Glomerular visceral epithelial cell (primary cell): ENCODE measurements at regions not wholly inside any gene's neighbourhood (a gene's known extent, or its start where the extent isn't known, plus 50 kb on each side); places are given as distances from the start of the nearest gene placed in this dataset.

Experiments used
- DNase-seq: peaks from one replicate; pipeline ENCODE4 v3.0.0-alpha.2; 2016; ENCODE audit errors: extremely low spot score

DNA sequence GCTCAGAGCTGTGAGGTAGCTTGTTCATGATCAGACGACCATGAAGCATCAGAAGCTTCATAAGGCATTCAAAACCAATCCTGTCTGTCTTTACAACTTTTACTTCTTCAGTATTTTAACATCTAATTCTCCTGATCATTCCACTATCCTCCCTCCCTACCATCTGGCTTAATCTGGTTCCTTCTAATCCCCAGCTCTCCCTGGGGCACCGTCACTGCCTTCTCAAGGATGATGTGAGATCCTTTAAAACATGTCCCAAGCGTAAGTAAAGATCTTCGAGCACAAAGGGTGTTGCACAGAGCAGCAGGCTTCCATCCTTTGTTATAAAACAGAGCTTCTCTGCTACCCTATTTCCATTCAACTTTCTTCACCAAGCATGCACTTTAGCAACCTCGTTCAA, 362.7 kb upstream of the ARRDC4 start:
- DNase-seq = no peak

DNA sequence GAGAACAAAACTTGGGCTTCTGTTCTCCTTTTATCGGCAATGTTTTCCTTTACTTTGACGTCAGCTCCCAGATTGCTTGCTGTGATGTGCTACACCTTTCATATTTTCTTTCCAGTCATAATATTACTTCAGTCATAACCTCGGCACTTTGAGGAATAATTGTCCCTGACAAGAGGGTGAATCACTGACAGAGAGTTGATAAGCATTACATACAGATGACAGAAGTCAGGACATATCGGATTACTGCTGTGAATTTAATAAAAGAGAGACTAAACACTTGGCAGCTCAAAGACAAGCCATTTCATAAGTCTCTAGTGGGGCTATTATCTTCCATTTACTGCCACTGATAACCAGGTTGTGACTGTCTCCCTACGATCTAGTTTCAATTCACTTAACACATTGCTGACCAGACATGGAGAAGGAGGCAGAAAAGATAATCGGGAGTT, 362.1 kb upstream of the ARRDC4 start:
- no peak for DNase-seq

DNA sequence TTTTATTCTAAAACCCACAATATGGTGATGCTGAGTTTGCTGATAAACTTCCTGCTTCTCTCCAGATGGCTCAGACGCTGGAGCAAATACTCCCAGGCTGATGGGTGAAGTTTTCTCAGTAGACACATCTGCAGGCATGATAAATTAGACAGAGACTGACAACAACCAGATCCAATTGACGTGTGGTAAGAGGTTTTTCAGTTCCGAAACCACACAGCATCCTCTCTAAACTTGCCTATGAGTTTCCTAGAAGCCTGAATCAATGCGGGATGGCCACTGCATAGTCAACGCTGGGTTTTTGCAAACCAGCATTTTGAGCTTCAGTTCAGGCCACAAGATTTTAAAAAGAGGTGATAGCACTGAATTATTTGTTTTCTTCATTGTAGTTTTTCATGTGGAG, 360.3 kb upstream of the ARRDC4 start:
- no peak for DNase-seq

DNA sequence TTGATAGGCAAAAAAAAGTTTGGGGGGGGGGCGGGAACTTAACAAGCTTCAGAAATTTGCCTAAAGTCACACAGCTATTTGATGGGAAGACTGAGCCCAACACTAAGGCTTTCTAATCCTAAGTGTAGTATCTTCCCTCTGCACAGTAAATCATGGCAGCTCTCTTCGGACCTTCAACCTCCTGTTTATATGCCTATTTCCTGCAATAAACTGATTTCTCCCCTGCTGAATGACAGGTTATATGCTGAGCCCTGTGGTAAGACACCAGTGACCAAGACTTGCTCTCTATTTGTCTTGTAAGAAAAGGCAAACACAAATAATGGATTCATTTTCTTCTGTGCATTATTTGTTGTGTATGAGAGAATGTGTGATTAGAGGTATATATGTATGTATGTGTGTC, 355.8 kb upstream of the ARRDC4 start:
- DNase-seq = no peak

DNA sequence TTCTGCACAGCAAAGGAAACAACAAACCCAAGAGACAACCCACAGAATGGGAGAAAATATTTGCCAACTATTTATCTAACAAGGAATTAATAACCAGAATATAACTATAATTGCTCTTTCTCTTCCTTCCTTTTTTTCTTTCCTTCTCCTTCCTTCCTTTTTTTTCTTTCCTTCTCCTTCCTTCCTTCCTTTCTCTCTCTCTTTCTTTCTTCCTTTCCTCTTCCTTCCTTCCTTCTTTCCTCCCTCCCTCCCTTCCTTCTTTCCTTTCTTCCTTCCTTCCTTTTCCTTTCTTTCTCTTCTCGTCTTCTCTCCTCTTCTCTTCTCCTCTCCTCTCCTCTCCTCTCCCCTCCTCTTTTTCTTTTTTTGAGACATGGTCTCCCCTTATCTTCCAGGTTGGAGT, 345.4 kb upstream of the ARRDC4 start:
- no peak for DNase-seq

DNA sequence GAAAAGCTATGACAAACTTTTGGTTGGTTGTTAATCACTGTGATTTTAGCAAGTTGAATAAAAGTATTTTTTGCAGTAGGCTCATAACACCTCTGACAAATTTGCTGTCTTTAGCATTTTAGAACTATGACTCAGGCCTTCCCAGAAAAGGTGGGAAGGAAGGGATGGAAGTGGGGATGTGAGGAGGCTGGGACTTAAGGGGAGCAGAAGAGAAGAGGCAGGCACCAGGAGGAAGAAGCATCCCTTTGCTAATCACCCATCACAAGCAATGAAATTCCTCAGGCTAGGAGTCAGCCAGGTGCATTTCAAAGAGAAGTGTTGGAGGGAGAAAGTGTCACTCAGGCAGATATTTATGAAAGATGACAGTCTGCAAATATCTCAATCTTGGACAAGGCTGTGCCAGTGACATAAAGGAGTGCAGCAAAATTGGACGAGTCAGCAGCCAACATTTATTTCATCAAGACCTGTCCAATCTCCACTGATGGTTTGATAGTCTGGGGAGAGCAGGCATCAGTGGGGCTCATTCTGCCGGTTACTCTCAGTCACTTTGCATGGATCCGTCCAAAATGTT, 337.3 kb upstream of the ARRDC4 start:
- DNase-seq = no peak

DNA sequence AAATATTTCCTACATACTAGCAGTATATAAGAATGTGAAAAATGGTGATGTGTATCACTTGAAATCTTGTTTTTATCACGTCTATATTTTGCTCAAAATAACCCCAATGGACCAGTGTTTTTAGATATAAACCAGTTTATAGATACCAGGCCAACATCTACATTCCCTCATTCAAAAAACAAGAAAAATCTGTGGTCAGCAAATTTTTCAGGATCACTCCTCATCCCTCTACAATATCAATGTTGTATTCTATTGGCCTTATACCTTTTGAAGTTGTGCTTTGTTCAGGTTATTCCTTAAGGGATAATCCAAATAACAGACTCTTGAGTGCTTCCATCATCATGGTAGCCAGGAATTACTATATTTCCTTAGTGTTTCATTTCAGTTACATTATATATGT, 332.9 kb upstream of the ARRDC4 start:
- no peak for DNase-seq

DNA sequence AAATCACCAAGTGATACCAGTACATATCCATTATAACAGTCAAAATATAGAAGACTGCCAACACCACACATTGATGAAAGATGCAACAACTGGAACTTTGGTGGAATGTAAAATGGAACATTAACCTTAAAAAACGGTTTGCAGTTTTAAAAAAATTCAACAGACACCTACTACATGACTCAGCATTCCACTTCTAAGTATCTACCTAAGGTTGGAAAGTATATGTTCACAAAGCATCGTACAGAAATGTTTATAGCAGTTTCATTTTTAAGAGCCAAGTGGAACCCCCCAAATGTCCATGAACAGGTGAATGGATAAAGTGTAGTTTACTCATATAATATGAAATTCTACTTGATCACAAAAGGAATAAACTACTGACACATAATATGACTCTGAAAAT, 314.7 kb upstream of the ARRDC4 start:
- no peak for DNase-seq

DNA sequence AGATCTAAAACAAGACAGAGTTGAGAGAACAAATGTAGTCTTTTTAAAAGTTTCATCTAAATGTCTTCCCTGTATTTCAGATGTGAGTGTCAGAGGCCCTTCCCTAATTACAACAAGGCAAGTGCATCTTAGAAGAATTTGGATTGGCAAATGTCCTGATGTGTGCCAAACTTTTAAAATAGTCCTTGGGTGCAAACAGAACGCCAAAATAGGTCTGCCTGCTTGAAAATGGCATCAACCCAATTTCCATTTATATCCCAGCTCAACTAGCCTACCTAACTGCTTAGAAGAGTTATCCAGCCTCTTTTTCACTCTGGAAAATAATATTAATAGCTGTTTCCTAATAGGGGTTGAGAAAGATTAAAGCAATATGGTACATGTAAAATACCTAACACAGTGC, 311.8 kb upstream of the ARRDC4 start:
- DNase-seq = no peak

DNA sequence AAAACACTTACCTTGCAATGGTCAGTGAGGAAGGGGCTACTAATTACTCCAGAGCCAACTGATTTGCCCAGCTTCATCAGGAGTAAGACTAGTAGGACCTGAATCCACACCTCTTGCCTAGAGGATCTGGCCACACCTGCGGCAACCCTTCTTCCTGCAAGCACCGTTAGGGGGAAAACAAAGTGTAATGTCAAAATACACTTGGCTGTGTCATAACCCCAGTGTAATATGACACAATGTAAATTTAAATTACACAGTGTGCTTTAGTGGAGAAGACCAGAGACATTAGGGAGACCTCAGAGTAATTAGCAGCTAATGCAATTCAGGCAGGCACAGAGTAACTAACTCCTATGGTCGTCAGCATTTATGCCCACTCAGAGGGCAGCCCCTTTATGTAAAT, 308.5 kb upstream of the ARRDC4 start:
- DNase-seq = no peak

DNA sequence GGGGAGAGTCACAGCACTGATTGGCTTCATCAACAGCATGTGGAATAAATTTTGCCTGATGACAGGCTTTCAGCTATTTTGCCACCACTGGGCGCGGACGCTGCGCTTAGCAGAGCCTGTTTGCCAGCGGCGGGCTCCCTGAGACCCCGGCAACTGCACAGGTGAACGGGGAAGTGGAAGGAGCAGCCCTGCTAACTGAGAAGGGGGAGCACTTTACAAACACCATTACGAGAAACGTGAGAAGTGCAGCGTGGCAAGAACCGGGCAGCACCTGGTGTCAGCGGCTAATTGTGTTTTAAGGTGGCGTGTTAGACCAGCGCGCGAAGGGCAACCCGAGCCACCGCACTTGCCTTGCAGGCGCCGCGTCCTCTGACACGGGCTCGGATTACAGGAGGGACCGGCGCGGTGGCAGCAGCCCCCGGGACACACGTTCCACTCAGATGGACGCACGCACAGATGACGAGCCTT, 307.8 kb upstream of the ARRDC4 start:
- DNase-seq = no peak

DNA sequence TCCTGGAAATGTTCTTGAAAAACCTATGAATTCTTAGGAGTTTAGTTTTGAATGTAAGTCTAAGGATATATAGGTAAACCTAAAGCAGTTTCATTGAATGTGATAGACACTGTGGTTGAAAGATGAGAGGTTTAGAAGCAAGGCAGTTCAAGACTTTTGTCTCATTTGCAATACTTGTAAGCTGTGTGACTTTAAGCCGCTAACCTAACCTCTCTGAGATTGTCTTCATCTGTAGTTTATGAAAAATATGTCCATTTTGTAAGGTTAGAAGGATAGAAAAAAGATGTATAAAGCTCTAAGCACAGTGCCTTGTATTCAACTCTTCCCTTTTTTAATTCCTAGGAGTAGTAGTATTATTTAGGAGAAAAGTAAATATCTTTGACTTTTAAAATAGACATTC, 306.6 kb upstream of the ARRDC4 start:
- no peak for DNase-seq

DNA sequence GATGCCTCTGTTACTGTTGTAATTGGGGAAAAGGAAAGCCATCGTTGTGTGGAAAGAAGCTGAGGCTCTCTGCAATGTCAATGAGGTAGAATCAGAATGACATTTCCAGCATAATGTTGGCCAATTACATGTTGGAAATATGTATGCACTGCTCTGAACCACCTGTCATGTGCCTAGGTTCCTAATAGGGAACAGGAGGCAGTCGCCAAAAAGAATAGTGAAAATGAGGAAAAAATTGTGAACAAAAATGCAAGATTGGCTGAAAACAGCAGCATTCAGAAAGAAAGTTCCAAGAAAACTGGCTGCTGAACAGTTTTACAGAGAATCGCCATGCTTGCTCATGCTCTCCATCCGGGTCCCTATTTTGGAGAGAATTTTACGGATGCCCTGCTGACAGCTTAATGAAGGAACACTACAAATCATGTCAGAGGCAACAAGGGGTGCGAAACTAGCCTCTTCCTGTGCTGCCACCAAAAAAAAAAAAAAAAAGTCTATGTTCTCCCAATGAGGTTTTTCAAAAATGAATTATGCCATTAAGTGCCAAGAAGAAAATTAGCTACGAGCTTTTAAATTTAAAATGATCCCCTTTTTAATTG, 305.9 kb upstream of the ARRDC4 start:
- no peak for DNase-seq

DNA sequence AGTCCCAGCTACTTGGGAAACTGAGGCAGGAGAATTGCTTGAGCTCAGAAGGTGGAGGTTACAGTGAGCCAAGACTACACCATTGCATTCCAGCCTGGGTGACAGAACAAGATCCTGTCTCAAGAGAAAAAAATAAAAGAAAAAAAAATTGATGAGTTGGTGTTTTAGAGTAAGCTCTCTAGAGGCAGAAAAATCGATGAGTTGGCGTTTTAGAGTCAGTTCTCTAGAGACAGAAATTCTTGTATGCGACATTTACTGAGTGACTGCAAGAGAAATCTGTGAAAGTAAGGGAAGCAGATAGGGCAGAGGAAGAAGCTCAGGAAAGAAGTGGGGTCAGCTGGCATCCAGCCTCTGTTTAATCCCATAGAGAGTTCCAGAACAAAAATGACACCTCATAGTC, 298.7 kb upstream of the ARRDC4 start:
- DNase-seq = no peak

DNA sequence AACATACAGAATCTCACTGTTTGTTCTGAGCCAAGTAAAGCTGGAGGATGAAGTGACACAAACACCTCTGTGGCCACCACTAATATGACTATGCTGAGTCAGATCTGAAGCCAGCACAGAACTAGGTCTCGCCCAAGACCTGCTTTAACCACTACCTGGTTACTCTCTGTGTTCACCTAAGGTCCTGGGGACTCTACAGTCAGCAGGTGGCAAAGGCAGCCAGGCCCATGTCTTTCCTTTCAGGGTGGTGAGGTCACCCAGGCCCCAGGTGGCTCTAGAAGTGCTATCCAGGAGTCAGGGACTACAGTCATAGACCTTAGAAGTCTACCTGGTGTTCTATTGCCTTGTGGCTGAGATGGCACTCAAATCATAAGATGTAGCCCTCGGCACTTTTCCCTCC, 287.9 kb upstream of the ARRDC4 start:
- DNase-seq = no peak

DNA sequence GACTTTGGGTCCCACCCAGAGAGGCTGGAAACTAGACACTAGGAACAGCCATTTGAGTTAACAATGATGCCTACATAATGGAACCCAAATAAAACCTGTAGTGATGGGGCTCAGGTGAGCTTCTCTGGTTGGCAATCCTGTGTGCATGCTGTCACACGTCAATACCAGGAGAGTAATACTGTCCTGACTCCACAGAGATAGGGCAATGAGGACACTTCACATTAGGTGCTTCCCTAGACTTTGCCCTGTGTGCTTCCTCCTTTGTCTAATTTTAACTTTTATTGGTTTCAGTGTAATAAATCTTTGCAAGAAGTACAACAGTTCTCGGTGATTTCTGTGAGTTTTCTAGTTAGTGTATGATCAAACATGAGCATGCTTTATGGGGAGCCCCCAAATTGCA, 281.8 kb upstream of the ARRDC4 start:
- DNase-seq = no peak

DNA sequence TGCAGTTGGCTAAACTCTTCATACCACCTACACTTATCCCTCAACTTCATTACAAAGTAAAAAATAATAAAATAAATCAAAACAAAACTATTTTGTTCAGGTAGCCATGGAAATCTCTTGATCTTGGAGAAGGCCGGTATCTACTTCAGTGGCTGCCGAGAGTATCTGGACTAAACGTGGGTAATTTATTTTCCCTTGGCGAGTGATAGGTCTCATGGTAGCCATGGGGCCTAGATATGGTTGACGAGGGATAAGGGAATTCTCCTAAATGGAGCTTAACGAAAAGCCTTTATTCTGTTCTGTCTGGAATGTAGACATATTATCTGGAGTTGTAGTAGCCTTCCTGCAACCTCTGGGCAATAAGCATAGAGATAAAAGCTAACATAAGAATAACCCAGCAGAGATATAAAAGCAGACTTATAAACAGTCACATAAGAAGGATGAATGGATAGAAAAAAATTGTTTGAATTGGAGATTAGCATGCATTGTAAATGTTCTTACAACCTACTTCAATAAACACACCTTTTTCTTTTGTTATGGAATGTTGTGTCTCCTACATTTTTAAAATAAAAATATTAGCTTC, 281.3 kb upstream of the ARRDC4 start:
- no peak for DNase-seq

DNA sequence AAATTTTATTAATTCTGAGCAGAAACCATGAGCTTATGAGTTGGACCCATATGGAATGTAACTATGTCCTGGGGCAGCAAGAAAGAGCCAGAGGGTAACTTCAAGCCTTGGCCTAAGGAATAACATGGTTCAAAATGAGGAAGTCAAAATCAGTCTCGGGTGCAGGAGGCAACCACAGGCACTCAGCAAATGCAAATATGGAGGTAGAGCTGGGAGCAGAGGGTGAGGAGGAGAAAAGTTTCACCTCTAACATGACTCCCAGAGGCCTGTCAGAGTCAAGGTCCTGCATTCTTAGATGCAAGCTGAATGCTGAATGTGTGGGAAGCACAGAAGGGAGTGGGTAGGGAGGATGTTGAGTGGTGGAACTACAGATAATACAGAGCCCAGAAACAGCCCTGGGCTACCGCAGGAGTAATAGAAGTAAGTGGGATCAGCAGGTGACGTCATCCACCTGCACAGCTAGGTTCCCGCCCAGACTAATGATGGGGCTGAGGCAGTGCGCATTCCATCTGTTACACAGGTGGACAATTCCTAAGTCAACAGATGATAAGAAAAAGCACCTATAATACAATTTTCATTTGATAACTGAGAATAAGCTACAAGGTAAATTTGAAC, 279.8 kb upstream of the ARRDC4 start:
- no peak for DNase-seq

DNA sequence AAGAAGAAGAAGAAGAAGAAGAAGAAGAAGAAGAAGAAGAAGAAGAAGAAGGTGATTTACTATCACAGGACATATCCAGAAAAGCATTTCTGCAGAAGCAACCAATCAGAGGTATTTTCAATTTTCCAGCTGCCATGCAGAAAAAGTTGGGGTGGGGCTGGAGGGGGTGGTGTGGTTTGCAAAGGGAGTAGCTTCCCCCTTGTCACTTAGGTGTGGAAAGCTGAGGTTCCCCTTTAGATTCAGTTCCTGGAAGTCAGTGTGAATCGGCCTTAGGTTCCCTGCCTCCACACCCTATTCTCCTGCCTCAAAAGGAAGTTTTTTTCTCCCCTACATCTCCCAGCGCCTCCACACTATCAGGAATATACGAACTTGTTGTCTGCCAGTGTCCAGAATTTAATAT, 276.7 kb upstream of the ARRDC4 start:
- no peak for DNase-seq

DNA sequence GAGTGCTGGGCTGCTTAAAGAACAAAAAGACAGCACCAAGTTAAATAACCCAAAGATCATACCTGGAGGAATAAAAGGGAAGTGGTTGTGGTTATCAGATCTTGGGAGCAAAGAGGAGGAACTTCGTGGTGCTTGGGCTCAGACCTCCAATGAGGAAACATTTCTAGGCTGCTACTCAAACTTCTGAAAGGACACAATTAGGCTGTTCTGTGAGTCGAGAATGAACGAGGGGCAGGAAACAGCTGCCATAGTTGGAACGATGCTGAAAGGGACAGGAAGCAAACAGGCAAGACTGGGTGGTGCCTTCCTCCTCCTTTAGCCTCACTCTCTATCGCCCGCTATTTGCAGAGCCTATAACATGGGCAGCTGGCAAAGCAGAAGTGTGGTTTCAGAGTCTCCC, 276.3 kb upstream of the ARRDC4 start:
- no peak for DNase-seq

DNA sequence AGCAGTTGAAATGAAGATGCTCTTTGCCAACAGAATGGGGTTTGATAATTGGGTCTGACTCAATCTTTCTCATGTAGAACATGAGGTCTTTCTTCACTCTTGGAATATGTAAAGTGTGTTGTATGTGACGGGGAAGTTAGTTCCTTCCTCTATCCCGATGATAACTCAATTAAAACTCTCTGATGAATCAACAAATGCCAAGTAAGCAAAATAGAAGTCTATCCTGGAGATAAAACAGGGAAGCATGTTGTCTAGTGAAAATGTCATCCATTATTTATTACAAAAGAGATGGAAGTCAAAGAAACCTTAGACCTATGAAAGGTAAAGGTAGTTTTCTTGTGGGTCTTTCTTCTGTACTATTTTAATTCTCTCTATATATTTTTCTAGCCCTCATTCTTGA, 274.2 kb upstream of the ARRDC4 start:
- DNase-seq = no peak

DNA sequence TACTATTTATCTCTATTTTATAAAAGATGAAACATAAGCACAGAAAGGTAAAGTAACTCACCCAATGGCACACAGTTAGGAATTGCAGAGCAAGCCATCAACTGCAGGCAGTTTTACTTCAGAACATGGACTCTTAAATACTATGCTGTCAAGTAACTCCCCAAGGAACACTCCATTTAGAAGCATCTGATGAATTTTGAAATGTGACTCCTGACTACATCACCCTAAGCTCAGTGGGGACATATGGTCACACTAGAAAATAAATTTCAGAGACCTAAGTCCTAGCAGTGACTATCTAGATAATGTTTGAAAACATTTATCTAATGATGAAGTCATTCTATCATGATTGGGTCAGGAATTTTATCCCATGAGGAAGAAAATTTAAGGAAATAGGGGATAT, 272.8 kb upstream of the ARRDC4 start:
- DNase-seq = no peak

DNA sequence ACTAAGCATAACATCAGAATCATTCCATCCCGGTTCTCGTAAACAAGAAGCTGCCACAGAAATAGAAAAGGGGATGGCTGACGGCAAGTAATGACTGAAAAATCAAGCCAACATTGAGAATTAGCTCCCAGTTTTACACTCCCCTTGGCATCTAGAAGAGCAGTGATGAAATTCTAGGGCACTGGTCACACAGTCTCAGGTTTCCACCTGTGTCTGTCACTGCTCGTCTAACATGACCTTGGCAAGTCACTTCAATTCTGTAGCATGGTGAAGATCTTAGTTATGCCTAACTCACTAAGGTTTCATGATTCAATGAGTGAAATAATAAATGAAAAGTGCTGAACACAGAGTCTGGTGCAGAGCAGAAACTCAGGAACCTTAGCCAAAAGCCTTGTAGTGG, 272.3 kb upstream of the ARRDC4 start:
- no peak for DNase-seq
